GM19328 (cell line): ENCODE measurements at regions not wholly inside any gene's neighbourhood (a gene's known extent, or its start where the extent isn't known, plus 50 kb on each side); places are given as distances from the start of the nearest gene placed in this dataset.

Experiments used
- ATAC-seq: cut with Tn5 transposase; IDR thresholded peaks from one replicate; pipeline ENCODE4 v1.9.1; 2021; ENCODE audit warnings: mild to moderate bottlenecking, moderate library complexity; ENCODE audit not compliant: unreplicated experiment

- ATAC-seq: no peak
These were observed 62.2 kb upstream of the WSCD2 start for GRCh38 chr12:108066583-108067577.

- no peak for ATAC-seq
These were observed 59.4 kb upstream of the WSCD2 start for GRCh38 chr12:108069651-108070165.

- ATAC-seq: no peak
These were observed 53.5 kb upstream of the WSCD2 start for GRCh38 chr12:108075561-108075960.

- ATAC-seq: no peak
These were observed 52.5 kb upstream of the WSCD2 start for GRCh38 chr12:108076556-108076955.

GRCh38 chr12:108078428-108078827 is 50.7 kb upstream of the WSCD2 start:
- ATAC-seq: no peak
